GM18951 (cell line): ENCODE measurements at regions not wholly inside any gene's neighbourhood (a gene's known extent, or its start where the extent isn't known, plus 50 kb on each side); places are given as distances from the start of the nearest gene placed in this dataset.

Experiments used
- POLR2A ChIP-seq: IDR thresholded peaks from 4 replicates; pipeline ENCODE4 v1.6.1; 2011; ENCODE audit warnings: mild to moderate bottlenecking; ENCODE audit not compliant: insufficient read length, insufficient read depth; ENCODE audit errors: extremely low read depth
- in situ Hi-C: fragments of 300-500 bp; cut with MboI; formaldehyde crosslinking; loops from one replicate; pipeline ENCODE4 v1.12.0; 2022; ENCODE audit warnings: low sequenced_read_pairs, mixed read lengths, inconsistent platforms; ENCODE audit not compliant: unreplicated experiment

GRCh38 chr9:16150938-16151650, 598.3 kb downstream of the CCDC171 start:
- TF ChIP-seq POLR2A = no peak
- in situ Hi-C loops = no loop called here

- in situ Hi-C loops = no loop called here
- no peak for TF ChIP-seq POLR2A
Observed at GRCh38 chr9:16152276-16153101, 599.6 kb downstream of the CCDC171 start.

DNA sequence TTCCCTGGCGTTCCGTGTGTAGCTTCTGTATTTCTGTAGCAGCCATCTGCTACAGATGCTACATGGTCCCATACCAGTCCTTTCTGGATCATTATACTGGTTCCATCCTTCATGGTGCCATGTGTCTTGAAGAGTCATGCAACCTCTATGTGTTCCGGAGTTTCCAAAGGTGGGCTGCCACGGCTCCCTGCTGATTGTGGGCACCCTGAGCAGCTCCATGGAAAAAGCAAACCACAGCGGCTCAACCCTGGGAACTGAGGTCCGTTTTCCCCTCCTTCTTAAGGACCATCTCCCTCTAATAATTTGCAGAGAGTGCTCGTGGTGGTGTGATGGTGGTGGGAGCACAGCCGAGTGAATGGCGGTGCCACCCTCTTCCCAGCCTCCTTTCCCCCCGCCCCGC, 600.4 kb downstream of the CCDC171 start:
- in situ Hi-C loops = no loop called here

DNA sequence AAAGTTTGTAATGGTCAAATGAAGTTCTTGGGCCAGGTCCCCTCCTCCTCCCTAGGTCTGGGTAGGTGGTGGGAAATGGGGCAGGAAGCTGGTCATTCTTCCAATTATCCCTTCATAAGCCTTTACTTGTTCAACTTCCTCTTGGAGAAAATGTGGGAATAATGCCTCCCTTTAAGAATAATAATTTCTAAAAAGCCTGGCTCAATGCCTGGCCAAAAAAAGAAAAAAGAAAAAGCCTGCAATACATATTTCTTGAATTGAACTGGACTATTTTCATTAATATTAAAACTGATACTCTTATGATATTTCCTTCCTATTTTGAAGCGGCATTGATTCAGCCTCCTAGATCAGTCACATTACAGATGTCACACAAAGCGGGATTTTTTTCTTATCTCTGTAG, 600.9 kb downstream of the CCDC171 start:
- in situ Hi-C loops = no loop called here
- no peak for TF ChIP-seq POLR2A

More for the DNA sequence above, 600.4 kb downstream of the CCDC171 start:
- no peak for TF ChIP-seq POLR2A

GRCh38 chr9:16154521-16155078, 601.8 kb downstream of the CCDC171 start:
- in situ Hi-C loops = no loop called here
- no peak for TF ChIP-seq POLR2A

- in situ Hi-C loops = no loop called here
- TF ChIP-seq POLR2A = no peak
Observed at GRCh38 chr9:16155878-16156277, 603.0 kb downstream of the CCDC171 start.

DNA sequence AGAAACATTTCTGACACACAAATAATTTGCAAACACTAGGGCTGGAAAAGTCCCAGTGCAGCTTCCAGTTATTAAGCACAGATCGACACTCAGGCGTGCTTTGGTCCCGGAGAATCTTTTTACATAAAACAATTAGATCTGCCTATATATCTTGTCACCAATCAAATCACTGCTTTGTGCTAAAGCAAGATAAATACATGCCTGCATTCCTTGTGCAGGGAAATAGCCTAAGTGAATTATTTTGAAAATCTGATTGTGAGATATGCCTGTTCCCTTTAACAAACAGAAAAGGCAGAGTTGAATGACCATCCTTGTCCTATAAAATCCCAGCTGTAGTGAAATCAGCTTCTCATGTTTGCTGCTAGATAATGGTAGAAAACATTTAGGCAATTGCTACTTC, 604.4 kb downstream of the CCDC171 start:
- in situ Hi-C loops = no loop called here

DNA sequence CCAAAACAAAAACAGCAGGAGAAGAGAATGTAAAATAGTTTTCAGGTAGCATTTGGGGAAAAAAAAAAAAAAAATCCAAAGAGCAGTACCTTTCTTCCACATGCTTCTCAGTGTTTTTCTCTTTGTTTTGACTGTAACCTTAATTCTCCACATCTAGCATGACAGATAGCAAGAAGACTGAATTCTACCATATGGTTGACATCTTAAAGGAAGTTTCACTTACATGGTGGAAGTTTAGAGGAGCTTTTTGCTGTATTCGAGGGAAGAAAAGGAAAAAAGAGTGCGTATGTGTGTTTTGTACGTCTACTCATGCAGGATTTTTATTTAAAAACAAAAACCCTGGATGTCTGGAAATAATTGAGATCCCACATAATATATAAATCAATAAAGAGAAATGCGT, 604.8 kb downstream of the CCDC171 start:
- no peak for TF ChIP-seq POLR2A

More for the DNA sequence above, 604.4 kb downstream of the CCDC171 start:
- TF ChIP-seq POLR2A = no peak

DNA sequence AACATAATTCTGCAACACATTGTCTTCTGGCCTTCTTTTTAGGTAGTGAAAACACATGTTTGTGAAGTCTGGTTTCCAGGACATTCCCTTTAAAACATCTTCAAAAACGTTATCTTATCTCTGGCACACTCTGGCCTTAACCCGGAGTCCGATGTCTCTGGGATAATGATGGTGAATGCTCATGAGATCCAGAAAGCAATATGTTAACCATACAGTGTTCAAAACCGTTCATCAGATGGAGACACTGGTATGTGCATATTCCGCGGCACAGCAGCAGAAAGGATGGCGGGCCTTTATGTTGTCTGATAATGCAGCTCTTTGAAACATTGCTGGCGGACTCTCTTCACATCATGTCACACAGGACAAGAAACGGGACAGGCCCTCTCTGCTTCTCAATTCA, 605.2 kb downstream of the CCDC171 start:
- in situ Hi-C loops = no loop called here
- TF ChIP-seq POLR2A = no peak

More for the DNA sequence above, 604.8 kb downstream of the CCDC171 start:
- in situ Hi-C loops = no loop called here

- TF ChIP-seq POLR2A = no peak
- in situ Hi-C loops = no loop called here
Observed at GRCh38 chr9:16161483-16161882, 608.6 kb downstream of the CCDC171 start.

- no peak for TF ChIP-seq POLR2A
- in situ Hi-C loops = no loop called here
Observed at GRCh38 chr9:16170119-16170518, 617.3 kb downstream of the CCDC171 start.

DNA sequence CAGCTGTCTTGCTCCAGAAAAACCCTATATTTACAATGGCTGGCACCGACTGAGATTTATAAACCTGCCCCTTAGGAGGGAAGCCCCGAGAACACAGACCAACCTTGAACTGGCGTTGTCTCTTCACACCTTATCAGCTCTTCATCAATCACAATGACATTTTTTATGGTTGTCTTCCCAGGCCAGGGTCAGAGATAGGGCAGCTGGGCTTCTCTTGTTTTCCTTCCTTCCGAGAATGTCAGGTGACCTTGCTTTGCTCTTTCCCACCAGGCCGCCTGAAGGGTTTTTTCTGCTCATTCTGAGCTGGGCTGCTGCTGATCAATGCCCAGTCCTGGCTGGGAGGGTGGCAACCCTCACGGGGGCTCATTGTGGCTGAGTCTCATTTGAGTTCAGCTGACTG, 619.1 kb downstream of the CCDC171 start:
- in situ Hi-C loops = no loop called here
- no peak for TF ChIP-seq POLR2A

DNA sequence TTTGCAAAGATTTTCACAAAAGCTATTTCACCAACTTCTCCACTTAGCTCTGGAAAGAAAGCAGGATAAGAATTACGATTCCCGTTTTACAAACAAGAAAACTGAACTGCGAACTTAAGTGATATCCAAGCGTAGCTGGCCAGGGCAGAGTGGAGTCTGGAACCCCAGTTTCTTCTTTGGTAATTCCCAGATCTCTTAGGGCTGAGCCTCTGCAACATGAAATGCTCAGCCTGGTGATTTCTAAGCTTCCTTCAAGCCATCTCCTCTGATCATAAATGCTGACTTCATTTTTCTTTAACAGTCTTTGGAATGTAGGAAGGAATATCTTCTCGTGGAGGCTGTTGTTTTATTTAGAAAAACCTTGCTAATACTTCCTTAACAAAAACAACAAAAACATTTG, 620.0 kb downstream of the CCDC171 start:
- no peak for TF ChIP-seq POLR2A
- in situ Hi-C loops = no loop called here
